ENCODE measurements at regions not wholly inside any gene's neighbourhood (a gene's known extent, or its start where the extent isn't known, plus 50 kb on each side); places are given as distances from the start of the nearest gene placed in this dataset.

DNA sequence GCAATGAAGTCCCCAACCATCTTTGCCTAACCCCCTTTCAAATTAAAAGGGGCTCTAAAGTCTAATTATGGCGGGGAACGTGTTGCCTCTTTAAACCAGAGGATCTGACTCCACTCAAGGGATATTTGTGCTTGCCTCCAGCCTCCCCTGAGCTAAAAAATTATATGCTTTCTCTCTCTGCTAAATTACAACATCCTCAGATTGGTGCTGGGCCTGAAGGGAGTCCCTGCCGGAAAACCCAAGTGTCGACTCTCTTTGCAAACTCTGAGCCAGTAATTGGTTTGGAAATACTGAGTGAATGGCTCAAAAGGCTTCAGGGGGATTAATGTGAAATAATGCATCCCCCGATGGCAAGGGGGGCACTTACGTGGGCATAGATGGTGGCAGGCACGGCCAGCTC is 208.5 kb upstream of the TNRC6C start:
- no peak for DNase-seq (ENCODE audit: low spot score)

DNA sequence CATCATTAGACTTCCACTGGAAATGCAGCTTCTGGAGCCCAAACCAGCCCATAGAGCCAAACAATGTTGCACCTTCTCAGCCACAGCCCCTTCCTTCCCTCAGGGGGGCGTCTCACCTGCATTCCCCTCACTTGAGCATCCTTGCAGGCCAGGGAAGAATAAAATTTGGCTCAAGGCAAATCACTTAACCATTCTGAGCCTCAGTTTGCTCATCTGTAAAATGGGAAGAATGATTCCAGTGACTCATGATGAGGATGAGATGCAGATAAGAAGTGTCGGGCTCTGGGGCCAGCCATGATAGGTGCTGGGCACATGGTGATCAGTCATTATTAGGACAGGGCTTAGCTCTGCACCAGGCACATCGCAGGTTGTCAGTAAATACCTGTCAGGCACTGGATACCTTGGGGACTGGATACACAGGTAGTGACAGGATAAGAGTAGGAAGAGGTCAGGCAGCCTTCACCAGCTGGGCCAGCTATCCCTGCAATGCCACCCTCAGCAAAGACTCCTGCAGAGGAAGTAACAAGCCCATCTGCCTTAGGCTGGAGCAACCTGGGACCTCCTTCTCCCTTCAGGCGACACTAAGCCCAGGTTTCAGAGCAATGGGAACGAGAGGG is 208.0 kb upstream of the TNRC6C start:
- DNase-seq (ENCODE audit: low spot score) = no peak

DNA sequence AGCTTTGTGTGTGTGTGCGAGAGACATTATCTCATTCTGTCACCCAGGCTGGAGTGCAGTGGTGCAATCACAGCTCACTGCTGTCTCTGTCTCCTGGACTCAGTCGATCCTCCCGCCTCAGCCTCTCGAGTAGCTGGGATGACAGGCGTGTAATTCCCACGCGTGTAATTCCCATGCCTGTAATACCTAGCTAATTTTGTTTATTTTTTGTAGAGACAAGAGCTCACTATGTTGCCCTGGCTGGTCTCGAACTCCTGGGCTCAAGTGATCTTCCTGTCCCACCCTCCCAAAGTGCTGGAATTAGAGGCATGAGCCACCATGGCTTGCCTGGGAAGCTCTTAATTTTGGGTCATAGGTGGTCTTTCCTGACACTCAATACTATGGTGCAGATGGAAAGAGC is 205.3 kb upstream of the TNRC6C start:
- no peak for DNase-seq (ENCODE audit: low spot score)

DNA sequence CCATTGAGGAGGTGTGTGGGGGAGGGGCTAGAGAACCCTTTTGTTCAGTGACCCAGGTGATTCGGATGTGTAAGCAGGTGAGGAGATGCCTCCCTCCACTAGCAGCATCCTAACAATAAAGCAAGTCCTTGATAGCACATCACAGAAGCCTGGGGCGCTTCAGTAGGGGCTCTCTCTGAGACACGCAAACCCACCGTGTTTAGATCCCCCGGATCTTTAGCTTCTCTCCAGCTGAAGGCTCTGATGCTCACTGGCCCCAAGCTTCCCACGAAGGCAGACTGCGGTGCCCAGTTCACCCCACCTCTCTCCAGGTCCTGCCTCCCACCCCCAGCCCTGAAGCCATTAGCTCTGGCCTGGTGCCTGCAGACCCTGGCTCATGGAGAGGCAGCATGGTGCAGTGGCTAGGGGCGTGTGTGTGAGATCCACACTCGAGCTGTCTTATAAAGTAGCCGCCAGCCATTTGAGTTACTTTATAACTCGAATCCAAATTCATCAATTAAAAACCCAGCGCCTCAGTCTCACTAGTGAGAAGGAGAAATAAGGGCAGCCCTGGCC is 204.7 kb upstream of the TNRC6C start:
- no peak for DNase-seq (ENCODE audit: low spot score)

DNA sequence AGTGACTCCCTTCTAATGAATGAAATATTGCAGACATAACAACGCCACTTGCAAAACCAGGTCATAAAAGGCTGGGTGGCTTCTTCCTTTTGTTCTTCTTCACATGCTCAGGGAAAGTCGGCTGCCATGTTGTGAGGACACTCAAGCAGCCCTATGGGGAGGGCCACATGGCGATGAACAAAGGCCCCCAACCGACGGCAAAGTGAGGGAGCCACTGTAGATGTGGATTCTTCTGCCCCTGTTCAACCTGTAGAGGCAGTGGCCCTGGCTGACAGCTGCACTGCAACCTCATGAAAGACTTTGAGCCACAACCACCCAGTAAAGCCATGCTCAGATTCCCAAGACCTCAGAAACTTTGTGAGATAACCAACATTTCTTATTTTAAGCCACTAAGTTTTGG is 203.5 kb upstream of the TNRC6C start:
- DNase-seq (ENCODE audit: low spot score) = no peak

DNA sequence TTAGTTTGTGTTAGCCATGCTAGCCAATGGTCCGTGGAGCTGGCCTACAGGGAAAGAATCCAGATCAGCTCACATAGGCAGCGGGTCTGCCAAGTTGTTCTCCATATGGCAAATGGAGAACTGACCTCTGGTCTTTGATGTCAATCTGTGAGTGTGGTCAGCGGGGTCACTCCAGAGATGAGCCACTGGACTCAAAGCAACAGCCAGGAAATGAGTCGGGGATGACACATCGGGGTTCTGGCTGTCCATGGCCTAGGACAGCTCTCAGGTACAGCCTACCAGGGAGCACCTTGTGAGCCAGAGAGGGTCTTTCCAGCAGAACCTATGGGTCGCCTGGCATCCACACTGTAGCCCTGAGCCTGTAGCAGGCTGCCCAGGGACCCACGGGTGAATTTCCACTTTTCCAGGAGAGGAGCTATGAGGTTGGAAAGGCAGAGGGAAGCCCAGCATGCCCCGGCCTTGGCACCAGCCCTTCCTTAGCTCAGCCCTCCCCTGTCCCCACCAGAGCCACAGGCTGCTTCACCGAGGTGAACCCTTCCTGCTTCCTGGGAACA is 203.0 kb upstream of the TNRC6C start:
- DNase-seq (ENCODE audit: low spot score) = no peak

DNA sequence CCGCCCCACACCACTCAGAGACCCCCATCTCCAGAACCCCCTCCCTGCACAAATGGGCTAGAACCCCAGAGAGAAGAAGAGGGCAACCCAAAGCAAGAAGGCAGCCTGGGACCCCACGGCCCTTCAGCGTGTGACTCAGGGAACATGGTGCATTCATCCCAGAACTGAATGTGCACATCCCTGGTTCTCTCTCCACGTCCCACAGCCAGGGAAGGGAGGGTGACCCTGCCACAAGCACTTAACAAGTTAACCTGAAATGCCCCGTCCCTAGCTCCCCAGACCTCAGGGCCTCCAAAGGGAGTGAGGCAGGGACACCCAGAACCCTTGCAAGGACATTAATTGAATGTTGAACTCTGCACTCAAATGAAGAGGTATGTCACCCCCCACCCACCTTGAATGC is 202.5 kb upstream of the TNRC6C start:
- DNase-seq (ENCODE audit: low spot score) = no peak

DNA sequence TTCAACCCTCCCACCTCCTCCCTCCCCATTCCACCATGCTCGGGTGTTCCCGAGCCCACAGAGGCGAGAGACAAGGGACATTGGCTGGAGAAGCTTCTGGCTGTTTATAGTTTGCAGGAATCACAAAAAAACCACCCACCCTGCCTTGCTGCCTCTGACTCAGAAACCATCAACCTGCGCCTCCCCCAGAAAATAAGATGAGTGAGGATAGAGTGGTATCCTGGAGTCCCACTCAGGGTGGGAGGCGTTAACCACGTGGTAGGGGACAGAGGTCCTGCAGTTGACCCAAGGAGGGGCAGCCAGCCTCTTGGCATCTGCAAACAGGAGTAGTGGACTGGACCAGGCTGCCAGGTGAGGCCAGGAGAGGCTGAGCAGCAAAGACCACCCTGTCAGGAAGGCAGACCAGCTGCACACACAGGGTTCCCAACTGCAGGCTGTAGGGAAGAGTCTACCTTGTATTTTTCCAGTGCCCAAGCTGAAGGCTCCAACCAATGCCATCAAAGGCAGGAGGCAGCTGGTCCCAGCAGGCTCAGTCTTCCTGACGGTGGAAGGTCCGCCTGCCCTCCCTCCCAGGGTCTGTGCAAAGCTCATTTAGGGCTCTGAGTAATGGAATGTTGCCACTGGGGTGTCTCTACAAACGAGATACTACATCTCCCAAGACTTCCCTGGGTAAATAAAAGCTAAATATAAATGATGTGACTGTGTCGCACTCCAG is 201.5 kb upstream of the TNRC6C start:
- DNase-seq (ENCODE audit: low spot score) = no peak

DNA sequence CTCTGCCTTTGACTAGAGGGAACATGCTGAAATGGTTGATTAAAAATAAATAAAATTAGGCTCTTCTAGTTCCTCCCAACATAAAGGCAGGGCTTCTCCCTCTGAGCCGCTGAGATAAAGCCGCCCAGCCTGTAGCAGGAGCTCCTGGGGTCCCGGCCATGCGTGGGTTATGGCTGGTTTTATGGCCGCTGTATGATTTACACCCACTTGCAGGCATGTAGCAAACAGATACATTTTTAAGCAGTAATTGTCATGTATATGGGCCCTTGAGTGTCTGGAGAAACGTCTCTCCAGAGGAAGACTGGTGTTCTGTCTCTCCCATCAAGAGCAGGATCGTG is 201.0 kb upstream of the TNRC6C start:
- no peak for DNase-seq (ENCODE audit: low spot score)

DNA sequence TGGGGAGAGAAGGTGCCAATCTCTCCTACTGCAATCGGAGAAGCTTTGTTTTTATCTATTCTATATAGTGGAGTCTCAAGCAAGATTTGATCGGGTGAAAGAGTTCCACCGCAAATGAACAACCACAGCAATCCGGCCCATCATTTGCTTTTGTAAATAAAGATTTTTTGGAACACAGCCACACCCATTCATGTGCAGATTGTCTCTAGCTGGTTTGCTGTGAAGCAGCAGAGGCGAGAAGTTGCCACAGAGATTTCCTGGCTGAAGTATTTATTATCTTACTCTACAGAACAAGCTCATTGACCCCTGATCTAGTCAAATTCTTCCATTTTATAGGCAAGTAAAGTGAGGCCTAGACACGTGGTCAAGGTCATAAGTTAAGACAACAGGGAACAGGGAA is 195.5 kb upstream of the TNRC6C start:
- no peak for DNase-seq (ENCODE audit: low spot score)

DNA sequence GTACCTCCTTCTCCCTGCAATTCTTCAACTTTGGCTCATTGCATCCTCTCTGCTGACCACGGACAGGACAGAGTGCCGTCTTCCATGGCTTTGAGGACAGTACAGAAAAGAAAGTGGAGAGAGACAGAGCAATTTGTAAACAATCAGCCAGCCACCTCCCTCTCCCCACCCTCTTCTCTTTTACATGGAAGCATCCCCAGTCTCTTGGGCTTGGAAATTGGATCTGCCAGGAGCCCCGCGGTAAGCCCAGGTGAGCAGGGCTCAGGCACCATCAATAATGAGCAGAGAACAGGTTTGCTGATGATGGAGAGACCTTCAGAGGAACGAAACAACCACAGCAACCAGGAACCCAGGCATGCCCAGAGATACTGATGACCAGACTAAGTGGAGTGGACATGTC is 194.9 kb upstream of the TNRC6C start:
- no peak for DNase-seq (ENCODE audit: low spot score)

DNA sequence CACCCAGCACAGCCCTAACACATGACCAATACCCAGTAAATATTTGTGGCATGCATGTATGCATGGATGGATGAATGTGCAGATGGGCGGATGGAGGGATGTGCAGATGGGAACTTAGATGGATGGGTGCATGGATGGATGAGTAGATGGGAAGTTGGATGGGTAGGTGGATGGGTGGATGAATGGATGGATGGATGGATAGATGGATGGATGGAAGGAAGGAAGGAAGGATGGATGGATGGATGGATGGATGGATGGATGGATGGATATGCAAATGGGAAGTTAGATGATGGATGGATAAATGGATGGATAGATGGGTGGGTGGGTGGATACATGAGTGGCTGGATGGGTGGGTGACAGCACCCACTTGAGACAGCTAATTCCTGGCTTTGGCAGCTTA is 193.2 kb upstream of the TNRC6C start:
- no peak for DNase-seq (ENCODE audit: low spot score)

DNA sequence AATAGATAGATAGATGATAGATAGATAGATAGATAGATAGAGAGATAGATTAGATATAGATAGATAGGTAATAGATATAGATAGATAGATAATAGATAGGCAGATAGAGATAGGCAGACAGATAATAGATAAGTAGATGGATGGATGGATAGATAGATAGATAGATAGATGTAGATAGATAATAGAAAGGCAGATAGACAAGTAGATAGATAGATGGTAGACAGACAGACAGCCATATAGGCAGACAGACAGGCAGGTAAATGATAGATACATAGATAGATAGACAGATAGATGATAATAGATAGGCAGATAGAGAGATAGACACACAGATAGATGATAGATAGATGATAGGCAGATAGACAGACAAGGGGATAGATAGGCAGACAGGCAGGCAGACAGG is 191.4 kb upstream of the TNRC6C start:
- no peak for DNase-seq (ENCODE audit: low spot score)

DNA sequence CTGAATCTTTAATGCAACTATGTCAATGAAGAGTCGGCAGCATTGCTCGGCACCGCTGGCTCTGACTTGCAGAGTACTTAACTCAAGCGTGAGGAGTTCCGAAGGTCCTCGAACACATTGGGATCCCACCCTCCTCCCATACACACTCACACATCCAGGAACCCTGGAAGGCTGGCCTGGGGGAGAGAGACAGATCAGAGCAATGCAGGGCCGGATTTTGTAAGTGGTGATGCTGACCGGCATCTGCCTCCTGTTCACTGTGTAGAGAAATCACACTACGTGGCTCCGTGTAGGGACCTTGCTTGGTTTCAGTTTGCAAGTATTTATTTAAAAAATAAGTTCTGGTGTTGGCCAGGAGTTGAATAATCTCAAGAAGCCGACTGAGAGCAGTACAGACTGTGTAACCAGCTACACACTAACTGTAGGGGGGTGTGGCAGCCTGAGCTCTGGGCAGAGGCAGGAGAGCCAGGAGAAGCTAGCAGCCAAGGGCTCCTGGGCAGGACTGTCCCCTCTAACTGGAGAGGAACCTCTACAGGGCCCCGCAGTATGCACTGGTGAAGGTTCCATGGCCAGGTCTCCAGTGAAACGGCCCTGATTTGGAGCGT is 190.2 kb upstream of the TNRC6C start:
- no peak for DNase-seq (ENCODE audit: low spot score)

DNA sequence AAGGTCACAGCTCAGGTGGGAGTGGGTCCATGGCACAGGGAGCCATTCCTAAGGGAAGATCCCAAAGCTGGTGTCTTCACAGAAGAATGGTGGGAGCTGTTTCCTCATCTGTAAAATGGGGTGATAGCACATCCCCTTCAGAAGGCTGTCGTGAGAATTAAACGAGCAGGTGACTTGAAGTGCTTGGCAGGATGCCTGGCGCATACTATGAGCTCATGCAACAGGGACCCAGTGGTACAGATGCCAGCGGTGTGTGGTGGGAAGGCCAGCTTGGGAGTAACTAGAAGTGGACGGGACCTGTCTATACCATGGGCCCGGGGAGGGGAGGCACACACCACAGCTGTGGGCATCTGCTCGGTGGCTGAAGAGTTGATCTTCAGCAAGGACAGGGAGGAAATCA is 189.3 kb upstream of the TNRC6C start:
- DNase-seq (ENCODE audit: low spot score) = no peak

DNA sequence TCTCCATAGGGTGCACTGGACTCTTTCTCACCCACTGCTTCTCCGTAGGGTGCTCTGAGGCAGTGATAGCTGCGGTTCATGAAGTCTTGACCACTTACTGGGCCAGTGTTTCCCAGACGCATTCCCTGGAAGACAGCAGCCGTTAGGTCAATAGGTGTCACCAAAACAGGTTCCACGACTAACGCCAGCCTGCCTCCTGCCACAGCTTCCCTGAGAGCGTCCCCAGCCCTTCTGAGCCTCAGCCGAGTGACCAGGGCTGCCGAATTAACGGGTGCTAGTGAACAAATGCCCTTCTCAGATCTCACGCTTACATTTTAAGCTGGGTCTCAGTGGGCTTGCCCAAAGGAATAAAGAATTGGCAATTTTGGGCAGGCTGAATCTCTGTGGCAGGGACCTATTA is 188.7 kb upstream of the TNRC6C start:
- DNase-seq (ENCODE audit: low spot score) = no peak

DNA sequence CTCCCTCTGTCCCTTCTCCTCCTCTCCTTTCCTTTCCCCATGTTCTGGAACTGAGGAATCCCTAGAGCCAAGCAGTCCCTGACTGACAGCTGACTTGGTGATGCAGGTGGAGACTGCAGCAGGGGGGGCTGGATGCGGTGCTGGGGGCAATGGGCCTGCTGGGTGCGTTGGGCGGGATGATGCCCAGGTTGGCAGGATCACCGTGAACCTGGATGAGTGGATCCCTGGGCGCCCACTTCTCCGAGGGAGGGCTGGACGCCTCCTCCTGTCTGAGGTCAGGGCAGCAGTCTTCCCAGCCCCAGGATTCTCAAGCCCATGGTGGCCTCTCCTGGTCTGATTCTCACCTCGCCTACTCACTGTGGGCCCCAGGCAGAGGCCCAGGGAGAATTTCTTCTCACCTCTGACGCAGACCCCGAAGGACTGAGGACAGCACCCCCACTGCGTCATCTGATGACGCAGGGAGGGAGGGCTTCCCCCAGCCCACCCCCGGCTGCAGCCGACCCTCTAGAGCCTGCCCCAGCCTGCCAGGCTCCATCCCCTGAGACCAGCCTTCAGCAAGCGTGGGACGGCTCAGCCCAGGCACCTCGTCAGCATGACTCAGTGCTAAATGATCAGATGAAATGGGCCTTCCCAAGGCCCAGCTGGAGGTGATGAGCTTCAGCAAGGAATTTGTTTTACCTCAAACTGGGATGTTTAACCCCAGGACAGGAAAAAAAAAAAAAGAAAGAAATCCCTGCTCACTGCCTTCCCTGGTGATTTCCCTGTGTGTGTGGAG is 188.0 kb upstream of the TNRC6C start:
- DNase-seq (ENCODE audit: low spot score) = no peak

DNA sequence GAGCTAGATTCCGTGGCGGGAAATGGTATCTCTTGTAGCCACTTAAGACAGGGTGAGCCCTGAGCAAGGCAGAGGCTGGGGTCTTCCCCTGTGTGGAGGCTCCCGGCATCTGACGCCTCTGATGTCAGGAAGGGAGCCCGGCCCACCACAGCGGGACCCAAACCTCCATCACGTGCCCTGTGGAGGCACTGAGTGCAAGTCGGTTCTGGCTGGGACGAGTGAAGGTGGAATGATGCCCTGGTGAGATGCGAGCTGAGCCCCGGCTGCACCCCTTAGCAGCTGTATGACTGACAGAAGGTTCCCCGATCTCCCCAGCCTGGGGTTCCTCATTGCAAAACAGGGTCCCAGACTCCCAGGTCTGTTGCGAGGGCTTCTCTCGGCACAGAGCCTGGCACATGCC is 187.4 kb upstream of the TNRC6C start:
- no peak for DNase-seq (ENCODE audit: low spot score)

DNA sequence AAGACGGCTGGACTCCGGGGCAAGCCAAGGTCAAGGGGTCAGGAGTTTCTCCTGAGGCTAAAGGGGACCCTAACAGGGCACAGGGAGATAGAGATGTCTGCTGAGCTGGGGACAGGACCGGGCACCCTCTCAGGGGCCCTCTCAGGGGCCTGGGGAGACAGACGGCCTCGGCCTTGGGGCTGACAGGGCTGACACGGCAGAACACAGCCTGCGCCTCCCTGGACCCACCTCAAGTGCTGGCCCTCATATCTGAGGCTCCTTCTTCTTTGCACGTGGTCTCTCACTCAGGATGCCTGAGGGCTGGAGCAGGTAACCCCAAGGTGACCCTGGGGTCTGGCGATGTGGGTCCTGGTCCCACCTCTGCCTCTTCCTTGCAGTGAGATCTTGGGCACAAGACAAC is 186.9 kb upstream of the TNRC6C start:
- no peak for DNase-seq (ENCODE audit: low spot score)

DNA sequence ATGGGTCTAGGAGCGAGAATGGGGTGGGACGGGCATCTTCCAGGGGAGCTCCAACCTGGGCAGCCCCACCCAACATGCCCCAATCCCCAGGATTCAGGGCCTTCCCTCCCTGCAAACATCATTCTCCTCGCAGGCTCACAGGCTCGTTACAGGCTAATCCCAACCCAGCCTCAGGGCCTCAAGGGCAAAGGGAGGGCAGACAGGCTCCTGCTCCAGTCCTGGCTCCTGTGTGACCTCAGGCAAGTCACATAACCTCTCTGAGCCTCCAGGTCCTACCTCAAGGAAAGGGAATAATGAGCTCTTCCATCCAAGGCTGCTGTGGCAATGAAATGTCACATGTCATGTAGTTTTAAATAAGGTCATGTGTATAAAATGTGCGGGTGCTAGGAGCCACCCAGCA is 186.5 kb upstream of the TNRC6C start:
- no peak for DNase-seq (ENCODE audit: low spot score)

DNA sequence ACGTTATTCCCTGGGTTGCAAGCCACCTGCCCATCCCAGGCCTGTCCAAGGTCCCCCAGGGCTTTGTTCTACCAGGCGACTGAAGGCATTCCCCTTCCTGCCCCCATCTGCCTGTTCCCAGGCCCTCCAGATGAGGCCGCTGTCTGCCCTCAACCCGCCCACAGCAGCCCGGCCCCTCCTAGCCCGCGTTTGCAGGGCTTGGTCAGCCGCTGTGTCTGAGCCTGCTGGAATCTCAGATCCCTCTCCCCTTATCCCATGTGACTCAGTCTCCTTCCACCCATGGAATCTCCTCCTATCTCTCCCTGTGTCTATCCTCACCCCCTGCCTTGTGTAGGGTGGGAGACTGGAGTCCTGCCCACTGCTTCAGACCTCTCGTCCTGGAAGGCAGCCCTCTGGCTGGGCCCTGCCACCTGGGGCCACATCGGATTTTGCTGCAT is 186.0 kb upstream of the TNRC6C start:
- peak; percentile 25 for DNase-seq (ENCODE audit: low spot score)

DNA sequence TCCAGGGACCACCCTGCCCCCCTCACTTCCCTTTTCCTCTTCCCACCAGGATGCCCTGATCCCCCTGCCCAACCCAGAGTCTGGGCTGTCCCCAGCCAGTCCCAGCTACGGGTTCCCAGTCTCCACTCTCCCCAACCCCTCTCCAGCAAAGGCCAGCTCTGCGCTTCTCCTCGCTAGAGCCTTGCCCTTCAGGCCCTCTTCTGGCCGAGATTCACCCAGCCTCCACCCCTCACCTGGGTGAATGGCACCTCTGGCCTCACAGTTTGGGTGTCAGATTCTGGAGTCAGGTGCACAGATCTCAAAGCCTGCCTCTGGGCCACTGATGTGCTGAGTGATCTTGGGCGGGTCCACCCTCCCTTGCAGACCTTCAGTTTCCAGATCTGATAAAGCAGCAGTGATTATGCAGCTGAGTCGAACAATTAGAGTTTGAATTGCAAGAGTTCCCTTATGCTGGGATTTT is 185.6 kb upstream of the TNRC6C start:
- DNase-seq (ENCODE audit: low spot score) = no peak

Measured in kidney tubule cell (primary cell).